ENCODE measurements at regions not wholly inside any gene's neighbourhood (a gene's known extent, or its start where the extent isn't known, plus 50 kb on each side); places are given as distances from the start of the nearest gene placed in this dataset.
"Not testable (repeated sequence)": the region's sequence is repeated elsewhere in the genome, so short reads cannot be mapped to it uniquely, and the experiment has no call there.

- no peaks in the 10 kb centered on the region for H3K27me3 ChIP-seq (ENCODE audit: control insufficient read depth, insufficient read depth, low read length)
- TF ChIP-seq CTCF (IDR thresholded peaks at IDR 0.05; ENCODE audit: low read depth, low read length): no peak
- ChIA-PET CTCF (no interaction called here), POLR2A (no interaction called here)
- H3K27ac ChIP-seq (ENCODE audit: low read depth, low read length): no peak overlapping the region
- no peak for DNase-seq (ENCODE audit: low read depth, low spot score)
- no peaks in the 10 kb centered on the region for H3K9me3 ChIP-seq (ENCODE audit: control insufficient read depth, insufficient read depth, low read length)
- H3K4me3 ChIP-seq (ENCODE audit: low read depth, low read length): no peak overlapping the region
Observed at GRCh38 chr14:46573498-46573897, 78.1 kb downstream of the RPL10L start.

- DNase-seq (ENCODE audit: low read depth, low spot score): no peak
- ChIA-PET POLR2A (no interaction called here), CTCF (no interaction called here)
- no peak overlapping the region for H3K27ac ChIP-seq (ENCODE audit: low read depth, low read length)
- TF ChIP-seq CTCF (IDR thresholded peaks at IDR 0.05; ENCODE audit: low read depth, low read length): no peak
- no peak overlapping the region for H3K4me3 ChIP-seq (ENCODE audit: low read depth, low read length)
- H3K27me3 ChIP-seq (ENCODE audit: control insufficient read depth, insufficient read depth, low read length): no peaks in the 10 kb centered on the region
- H3K9me3 ChIP-seq (ENCODE audit: control insufficient read depth, insufficient read depth, low read length): no peaks in the 10 kb centered on the region
Observed at GRCh38 chr14:46571970-46572369, 79.6 kb downstream of the RPL10L start.

GRCh38 chr14:46568161-46568560 is 83.4 kb downstream of the RPL10L start:
- POLR2A ChIA-PET; H3K27me3 ChIP-seq (ENCODE audit: control insufficient read depth, insufficient read depth, low read length); CTCF ChIA-PET; DNase-seq (ENCODE audit: low read depth, low spot score); H3K27ac ChIP-seq (ENCODE audit: low read depth, low read length); H3K4me3 ChIP-seq (ENCODE audit: low read depth, low read length); H3K9me3 ChIP-seq (ENCODE audit: control insufficient read depth, insufficient read depth, low read length): not testable (repeated sequence)

GRCh38 chr14:46550836-46551235 is 100.7 kb downstream of the RPL10L start:
- Histone ChIP-seq H3K27me3 (ENCODE audit: control insufficient read depth, insufficient read depth, low read length) (no peaks in the 10 kb centered on the region), H3K9me3 (ENCODE audit: control insufficient read depth, insufficient read depth, low read length) (peaks cover 10% of the 10 kb centered on the region), H3K27ac (ENCODE audit: low read depth, low read length) (no peak overlapping the region), H3K4me3 (ENCODE audit: low read depth, low read length) (no peak overlapping the region)
- POLR2A ChIA-PET: no interaction called here
- no peak for TF ChIP-seq CTCF (IDR thresholded peaks at IDR 0.05; ENCODE audit: low read depth, low read length)
- DNase-seq (ENCODE audit: low read depth, low spot score): no peak
- CTCF ChIA-PET: no interaction called here

GRCh38 chr14:46540986-46541385 is 110.6 kb downstream of the RPL10L start:
- no peak overlapping the region for H3K4me3 ChIP-seq (ENCODE audit: low read depth, low read length)
- CTCF ChIA-PET: no interaction called here
- no peak overlapping the region for H3K27ac ChIP-seq (ENCODE audit: low read depth, low read length)
- DNase-seq (ENCODE audit: low read depth, low spot score): no peak
- no peaks in the 10 kb centered on the region for H3K27me3 ChIP-seq (ENCODE audit: control insufficient read depth, insufficient read depth, low read length)
- H3K9me3 ChIP-seq (ENCODE audit: control insufficient read depth, insufficient read depth, low read length): no peaks in the 10 kb centered on the region
- POLR2A ChIA-PET: no interaction called here
- no peak for TF ChIP-seq CTCF (IDR thresholded peaks at IDR 0.05; ENCODE audit: low read depth, low read length)

- H3K27me3 ChIP-seq (ENCODE audit: control insufficient read depth, insufficient read depth, low read length): no peaks in the 10 kb centered on the region
- ChIA-PET POLR2A (no interaction called here), CTCF (no interaction called here)
- H3K9me3 ChIP-seq (ENCODE audit: control insufficient read depth, insufficient read depth, low read length): no peaks in the 10 kb centered on the region
- TF ChIP-seq CTCF (IDR thresholded peaks at IDR 0.05; ENCODE audit: low read depth, low read length): no peak
- no peak for DNase-seq (ENCODE audit: low read depth, low spot score)
- no peak overlapping the region for H3K27ac ChIP-seq (ENCODE audit: low read depth, low read length)
- H3K4me3 ChIP-seq (ENCODE audit: low read depth, low read length): no peak overlapping the region
Observed at GRCh38 chr14:46519121-46519520, 132.5 kb downstream of the RPL10L start.

GRCh38 chr14:46508752-46509151 is 142.8 kb downstream of the RPL10L start:
- peaks cover 12% of the 10 kb centered on the region for H3K9me3 ChIP-seq (ENCODE audit: control insufficient read depth, insufficient read depth, low read length)
- H3K4me3 ChIP-seq (ENCODE audit: low read depth, low read length); H3K27me3 ChIP-seq (ENCODE audit: control insufficient read depth, insufficient read depth, low read length); CTCF ChIA-PET; POLR2A ChIA-PET; DNase-seq (ENCODE audit: low read depth, low spot score); H3K27ac ChIP-seq (ENCODE audit: low read depth, low read length): not testable (repeated sequence)

All from AG04450 (cell line).